CD4-positive, alpha-beta memory T cell (primary cell): ENCODE measurements at regions not wholly inside any gene's neighbourhood (a gene's known extent, or its start where the extent isn't known, plus 50 kb on each side); places are given as distances from the start of the nearest gene placed in this dataset.

Experiments used
- CTCF ChIA-PET: fragments of 350-600 bp; sonication (Branson Sonifier 250); formaldehyde crosslinking; loops from one replicate; lab custom pipeline; 2021; ENCODE audit warnings: inconsistent platforms; ENCODE audit not compliant: partially characterized antibody; lab: Charles Lee
- POLR2A ChIA-PET: fragments of 350-600 bp; sonication (Branson Sonifier 250); formaldehyde crosslinking; loops from one replicate; lab custom pipeline; 2021; ENCODE audit not compliant: partially characterized antibody; lab: Charles Lee
- DNase-seq, 5 donors: peaks; one replicate each; pipeline versions ENCODE4 v3.0.0 to v3.0.0-alpha.2; 2020 to 2022; ENCODE audit warnings: mixed read lengths in 1 of 5
- H3K27ac ChIP-seq: one replicate; pipeline ENCODE4 v1.7.0; 2013; ENCODE audit warnings: low read depth, low read length
- H3K27me3 ChIP-seq: 2 replicates; pipeline ENCODE4 v1.7.0; 2013; ENCODE audit warnings: mild to moderate bottlenecking, low read length, moderate library complexity; ENCODE audit not compliant: insufficient read depth
- H3K36me3 ChIP-seq: 2 replicates; pipeline ENCODE4 v1.7.0; 2013; ENCODE audit warnings: mild to moderate bottlenecking, low read length, moderate library complexity; ENCODE audit not compliant: insufficient read depth
- H3K4me1 ChIP-seq: 2 replicates; pipeline ENCODE4 v1.7.0; 2013; ENCODE audit warnings: mild to moderate bottlenecking, low read length, moderate library complexity; ENCODE audit not compliant: insufficient read depth
- H3K4me3 ChIP-seq, 2 donors: one replicate each; pipeline ENCODE4 v1.7.0; 2013; ENCODE audit warnings: low read length in 2 of 2, mild to moderate bottlenecking in 1 of 2
- H3K9me3 ChIP-seq, 2 donors: one replicate each; pipeline ENCODE4 v1.7.0; 2013; ENCODE audit warnings: low read length in 2 of 2, control low read depth in 1 of 2; ENCODE audit not compliant: control insufficient read depth in 1 of 2
- H3K27ac Mint-ChIP-seq, 7 donors: one replicate each; pipeline ENCODE4 v1.8.0; 2020 to 2021; ENCODE audit warnings: mixed read lengths in 7 of 7, mild to moderate bottlenecking in 6 of 7, inconsistent platforms in 3 of 7, moderate library complexity in 3 of 7
- H3K27me3 Mint-ChIP-seq, 2 donors: one replicate each; pipeline ENCODE4 v1.8.0; 2020 to 2021; ENCODE audit warnings: mixed read lengths in 2 of 2
- H3K36me3 Mint-ChIP-seq, 2 donors: one replicate each; pipeline ENCODE4 v1.8.0; 2020 to 2021; ENCODE audit warnings: mixed read lengths in 2 of 2, inconsistent platforms in 1 of 2, mild to moderate bottlenecking in 1 of 2
- H3K4me1 Mint-ChIP-seq, 4 donors: one replicate each; pipeline ENCODE4 v1.8.0; 2020 to 2021; ENCODE audit warnings: mixed read lengths in 4 of 4, mild to moderate bottlenecking in 1 of 4
- H3K4me3 Mint-ChIP-seq, 8 donors: one replicate each; pipeline ENCODE4 v1.8.0; 2020 to 2021; ENCODE audit warnings: mixed read lengths in 8 of 8, mild to moderate bottlenecking in 7 of 8, moderate library complexity in 6 of 8, inconsistent platforms in 3 of 8
- H3K9me3 Mint-ChIP-seq, 8 donors: one replicate each; pipeline ENCODE4 v1.8.0; 2020 to 2021; ENCODE audit warnings: mixed read lengths in 8 of 8, mild to moderate bottlenecking in 5 of 8, inconsistent platforms in 3 of 8, moderate library complexity in 1 of 8
- intact Hi-C: fragments of 100-400 bp; cut with micrococcal nuclease; formaldehyde crosslinking; loops from one replicate; pipeline ENCODE4 v1.15.1; 2023

DNA sequence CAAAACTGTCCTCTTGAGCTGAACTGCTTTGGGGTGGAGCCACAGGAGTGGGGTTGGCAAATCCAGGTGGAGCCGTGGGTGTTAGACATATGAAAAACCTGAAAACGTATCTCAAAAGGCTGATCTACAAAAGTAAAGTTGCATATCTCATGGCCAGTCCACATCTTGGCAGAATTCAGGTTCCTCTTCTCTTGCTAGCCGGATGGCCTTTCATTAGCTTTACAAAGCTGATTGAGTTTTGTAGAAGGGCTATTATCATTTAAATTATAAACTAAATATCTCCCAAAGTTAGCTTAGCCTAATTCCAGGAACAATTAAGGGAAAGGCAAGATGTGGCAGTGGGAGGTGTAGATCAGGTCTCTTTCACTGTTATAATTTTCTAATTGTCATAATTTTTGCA is 1427.7 kb downstream of the EFNB2 start:
- H3K27ac ChIP-seq = no peak overlapping the region
- no peaks in the 10 kb centered on the region for H3K36me3 ChIP-seq
- POLR2A ChIA-PET = no interaction called here
- Mint-ChIP-seq H3K4me1 (no peaks in the 10 kb centered on the region), H3K27ac (no peak overlapping the region), H3K27me3 (peaks cover 0 to 2% of the 10 kb centered on the region in 2 donors), H3K4me3 (no peak overlapping the region), H3K36me3 (no peaks in the 10 kb centered on the region), H3K9me3 (peaks cover 0 to 4% (median 0%) of the 10 kb centered on the region in 8 donors)
- H3K9me3 ChIP-seq = no peaks in the 10 kb centered on the region
- peak in 1 of 5 donors; percentile 18 for DNase-seq
- no peaks in the 10 kb centered on the region for H3K4me1 ChIP-seq
- CTCF ChIA-PET = no interaction called here
- intact Hi-C loops = no loop called here
- no peak overlapping the region for H3K4me3 ChIP-seq
- no peaks in the 10 kb centered on the region for H3K27me3 ChIP-seq

- intact Hi-C loops = no loop called here
- H3K4me1 ChIP-seq = no peaks in the 10 kb centered on the region
- Mint-ChIP-seq H3K4me3 (no peak overlapping the region), H3K27ac (no peak overlapping the region), H3K27me3 (peaks cover 0 to 2% of the 10 kb centered on the region in 2 donors), H3K4me1 (no peaks in the 10 kb centered on the region), H3K9me3 (peaks cover 0 to 4% (median 0%) of the 10 kb centered on the region in 8 donors), H3K36me3 (no peaks in the 10 kb centered on the region)
- no peaks in the 10 kb centered on the region for H3K9me3 ChIP-seq
- CTCF ChIA-PET = no interaction called here
- no peaks in the 10 kb centered on the region for H3K36me3 ChIP-seq
- POLR2A ChIA-PET = no interaction called here
- no peak overlapping the region for H3K27ac ChIP-seq
- no peaks in the 10 kb centered on the region for H3K27me3 ChIP-seq
- no peak for DNase-seq
- H3K4me3 ChIP-seq = no peak overlapping the region
Observed at GRCh38 chr13:105105471-105105870, 1430.0 kb downstream of the EFNB2 start.

GRCh38 chr13:105097521-105097920 is 1437.9 kb downstream of the EFNB2 start:
- H3K9me3 Mint-ChIP-seq = peaks cover 0 to 4% (median 0%) of the 10 kb centered on the region in 8 donors
- Histone ChIP-seq H3K27ac (no peak overlapping the region), H3K4me1 (no peaks in the 10 kb centered on the region), H3K4me3 (no peak overlapping the region), H3K27me3 (no peaks in the 10 kb centered on the region), H3K9me3 (no peaks in the 10 kb centered on the region), H3K36me3 (no peaks in the 10 kb centered on the region)
- POLR2A ChIA-PET = no interaction called here
- H3K4me1 Mint-ChIP-seq = no peaks in the 10 kb centered on the region
- CTCF ChIA-PET = no interaction called here
- H3K4me3 Mint-ChIP-seq = no peak overlapping the region
- intact Hi-C loops = no loop called here
- no peak for DNase-seq
- peaks cover 7 to 9% of the 10 kb centered on the region in 2 donors for H3K27me3 Mint-ChIP-seq
- no peak overlapping the region for H3K27ac Mint-ChIP-seq
- no peaks in the 10 kb centered on the region for H3K36me3 Mint-ChIP-seq

DNA sequence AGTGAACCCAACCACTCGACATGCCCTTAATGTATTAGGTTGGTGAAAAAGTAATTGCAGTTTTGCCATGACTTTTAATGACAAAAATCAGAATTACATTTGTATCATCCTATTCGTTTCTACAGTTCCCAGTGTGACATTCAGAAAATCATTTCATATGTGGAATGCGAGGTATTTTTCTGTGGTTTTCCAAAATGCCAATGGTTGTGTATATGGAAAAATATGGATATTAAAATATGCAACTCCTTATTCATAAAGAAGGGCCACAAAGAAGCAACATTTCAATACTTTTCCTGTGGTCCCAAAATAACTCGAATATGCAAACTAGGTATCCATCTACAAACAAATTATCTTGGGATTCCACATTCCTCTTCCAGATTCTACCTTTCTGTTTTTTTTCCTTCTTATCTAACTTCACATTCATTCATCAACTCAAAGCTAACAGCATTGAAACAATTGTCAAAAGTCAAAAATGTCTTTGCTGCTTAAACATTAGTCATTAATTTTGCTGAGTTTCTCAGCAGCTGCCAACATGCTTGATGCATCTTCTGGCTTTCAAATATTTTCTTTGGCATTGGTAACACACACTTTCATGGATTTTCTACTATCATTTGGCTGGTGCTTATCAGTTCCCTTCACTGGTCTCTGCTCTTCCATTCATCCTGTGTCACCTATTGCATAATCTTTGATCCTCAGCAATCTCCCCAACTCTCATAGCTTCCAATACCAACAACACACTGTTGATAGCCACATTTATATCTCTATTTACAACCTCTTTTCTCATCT is 1445.4 kb downstream of the EFNB2 start:
- H3K27ac Mint-ChIP-seq = no peak overlapping the region

GRCh38 chr13:105087945-105088344 is 1447.5 kb downstream of the EFNB2 start:
- no peak overlapping the region for H3K4me3 ChIP-seq
- no peak overlapping the region for H3K27ac ChIP-seq
- no peaks in the 10 kb centered on the region for H3K4me1 Mint-ChIP-seq
- ChIA-PET CTCF (no interaction called here), POLR2A (no interaction called here)
- H3K27ac Mint-ChIP-seq = no peak overlapping the region
- no peak for DNase-seq
- no peaks in the 10 kb centered on the region for H3K9me3 ChIP-seq
- H3K36me3 ChIP-seq = no peaks in the 10 kb centered on the region
- no peaks in the 10 kb centered on the region for H3K9me3 Mint-ChIP-seq
- H3K27me3 Mint-ChIP-seq = peaks cover 0 to 1% of the 10 kb centered on the region in 2 donors
- H3K27me3 ChIP-seq = no peaks in the 10 kb centered on the region
- H3K36me3 Mint-ChIP-seq = no peaks in the 10 kb centered on the region
- intact Hi-C loops = no loop called here
- H3K4me1 ChIP-seq = no peaks in the 10 kb centered on the region
- H3K4me3 Mint-ChIP-seq = no peak overlapping the region

More for the DNA sequence above, 1445.4 kb downstream of the EFNB2 start:
- Histone ChIP-seq H3K9me3 (no peaks in the 10 kb centered on the region), H3K36me3 (no peaks in the 10 kb centered on the region), H3K4me3 (no peak overlapping the region), H3K27me3 (no peaks in the 10 kb centered on the region), H3K27ac (no peak overlapping the region), H3K4me1 (no peaks in the 10 kb centered on the region)
- no peak for DNase-seq
- Mint-ChIP-seq H3K9me3 (peaks cover 0 to 2% (median 0%) of the 10 kb centered on the region in 8 donors), H3K4me1 (no peaks in the 10 kb centered on the region), H3K36me3 (no peaks in the 10 kb centered on the region), H3K4me3 (no peak overlapping the region), H3K27me3 (peaks cover 3 to 4% of the 10 kb centered on the region in 2 donors)
- ChIA-PET POLR2A (no interaction called here), CTCF (no interaction called here)
- intact Hi-C loops = no loop called here

- ChIA-PET POLR2A (no interaction called here), CTCF (no interaction called here)
- H3K4me1 ChIP-seq = no peaks in the 10 kb centered on the region
- no peak overlapping the region for H3K27ac ChIP-seq
- Mint-ChIP-seq H3K4me3 (no peak overlapping the region), H3K9me3 (peaks cover 0 to 3% (median 0%) of the 10 kb centered on the region in 8 donors), H3K4me1 (no peaks in the 10 kb centered on the region), H3K27me3 (peaks cover 0 to 3% of the 10 kb centered on the region in 2 donors), H3K36me3 (no peaks in the 10 kb centered on the region), H3K27ac (no peak overlapping the region)
- no peaks in the 10 kb centered on the region for H3K36me3 ChIP-seq
- H3K4me3 ChIP-seq = no peak overlapping the region
- H3K9me3 ChIP-seq = no peaks in the 10 kb centered on the region
- no peak for DNase-seq
- H3K27me3 ChIP-seq = no peaks in the 10 kb centered on the region
- intact Hi-C loops = no loop called here
Observed at GRCh38 chr13:105084931-105085330, 1450.5 kb downstream of the EFNB2 start.

DNA sequence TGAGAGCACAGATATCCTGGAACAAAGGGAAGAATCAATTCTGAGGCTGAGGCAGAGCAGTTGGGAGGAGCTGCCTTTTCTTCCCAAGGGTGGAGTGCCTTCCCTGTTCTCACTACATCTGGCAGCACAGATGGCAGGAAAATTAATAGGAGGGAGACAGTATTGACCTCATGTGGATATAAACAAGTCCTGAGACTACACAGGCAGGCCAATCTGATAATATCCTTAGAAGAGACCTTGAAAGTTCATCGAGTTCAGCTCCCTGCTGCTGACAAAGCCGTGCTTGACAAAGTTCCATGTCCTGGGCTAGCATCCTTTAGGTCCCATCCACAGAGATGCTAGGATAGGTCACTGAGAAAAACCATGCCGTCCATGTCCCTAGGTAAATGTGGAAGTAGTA is 1451.5 kb downstream of the EFNB2 start:
- Histone ChIP-seq H3K27ac (no peak overlapping the region), H3K27me3 (no peaks in the 10 kb centered on the region), H3K4me3 (no peak overlapping the region), H3K36me3 (no peaks in the 10 kb centered on the region), H3K9me3 (no peaks in the 10 kb centered on the region), H3K4me1 (no peaks in the 10 kb centered on the region)
- no peaks in the 10 kb centered on the region for H3K36me3 Mint-ChIP-seq
- H3K9me3 Mint-ChIP-seq = peaks cover 0 to 3% (median 0%) of the 10 kb centered on the region in 8 donors
- CTCF ChIA-PET = interaction anchor here (0.8 kb wide), 1 partner anchor 13 kb away, joined by 4 read pairs; no protein-coding TSS in a partner anchor
- no peak for DNase-seq
- POLR2A ChIA-PET = no interaction called here
- no peak overlapping the region for H3K27ac Mint-ChIP-seq
- peaks cover 0 to 1% of the 10 kb centered on the region in 2 donors for H3K27me3 Mint-ChIP-seq
- no peak overlapping the region for H3K4me3 Mint-ChIP-seq
- intact Hi-C loops = no loop called here
- H3K4me1 Mint-ChIP-seq = no peaks in the 10 kb centered on the region
